GM19372 (cell line): ENCODE measurements at regions not wholly inside any gene's neighbourhood (a gene's known extent, or its start where the extent isn't known, plus 50 kb on each side); places are given as distances from the start of the nearest gene placed in this dataset.
"Not testable (repeated sequence)": the region's sequence is repeated elsewhere in the genome, so short reads cannot be mapped to it uniquely, and the experiment has no call there.

Experiments
- ATAC-seq: cut with Tn5 transposase; IDR thresholded peaks from one replicate; pipeline ENCODE4 v1.9.1; 2021; ENCODE audit warnings: mild to moderate bottlenecking, low read depth, moderate library complexity; ENCODE audit not compliant: unreplicated experiment

- not testable (repeated sequence) for ATAC-seq
Measured at GRCh38 chrY:17511984-17512383, 368.0 kb downstream of the CDY2B start.

GRCh38 chrY:17511476-17511875 is 368.5 kb downstream of the CDY2B start:
- ATAC-seq = not testable (repeated sequence)

GRCh38 chrY:17505834-17506233 is 374.2 kb downstream of the CDY2B start:
- ATAC-seq = not testable (repeated sequence)

GRCh38 chrY:17484763-17485162 is 395.3 kb downstream of the CDY2B start:
- ATAC-seq = not testable (repeated sequence)

- ATAC-seq = peak; percentile 54
Measured at GRCh38 chrY:17484157-17484556, 395.9 kb downstream of the CDY2B start.

- ATAC-seq = not testable (repeated sequence)
Measured at GRCh38 chrY:17481389-17482022, 398.5 kb downstream of the CDY2B start.

GRCh38 chrY:17472068-17472467 is 408.0 kb downstream of the CDY2B start:
- ATAC-seq = not testable (repeated sequence)

- ATAC-seq = peak; percentile 96
Measured at GRCh38 chrY:17459753-17460152, 420.3 kb downstream of the CDY2B start.

- no peak for ATAC-seq
Measured at GRCh38 chrY:17430570-17431166, 449.4 kb downstream of the CDY2B start.

GRCh38 chrY:17398336-17399072 is 481.5 kb downstream of the CDY2B start:
- ATAC-seq = no peak

GRCh38 chrY:17397659-17398058 is 482.4 kb downstream of the CDY2B start:
- no peak for ATAC-seq

GRCh38 chrY:17381431-17382070 is 498.5 kb downstream of the CDY2B start:
- ATAC-seq = no peak

GRCh38 chrY:17378326-17378725 is 501.7 kb downstream of the CDY2B start:
- ATAC-seq = no peak

GRCh38 chrY:17368413-17368812 is 511.6 kb downstream of the CDY2B start:
- no peak for ATAC-seq

GRCh38 chrY:17366400-17366799 is 513.6 kb downstream of the CDY2B start:
- no peak for ATAC-seq

- ATAC-seq = no peak
Measured at GRCh38 chrY:17339028-17339427, 541.0 kb downstream of the CDY2B start.

- ATAC-seq = no peak
Measured at GRCh38 chrY:17330733-17331132, 549.3 kb downstream of the CDY2B start.

- no peak for ATAC-seq
Measured at GRCh38 chrY:17319916-17320315, 560.1 kb downstream of the CDY2B start.

- no peak for ATAC-seq
Measured at GRCh38 chrY:17318631-17319030, 561.4 kb downstream of the CDY2B start.

GRCh38 chrY:17277056-17277455 is 603.0 kb downstream of the CDY2B start:
- no peak for ATAC-seq

GRCh38 chrY:17259497-17259896 is 620.5 kb downstream of the CDY2B start:
- no peak for ATAC-seq
